Panc1 (cell line): ENCODE measurements at regions not wholly inside any gene's neighbourhood (a gene's known extent, or its start where the extent isn't known, plus 50 kb on each side); places are given as distances from the start of the nearest gene placed in this dataset.

Experiments
- ATAC-seq: fragments of 200-7000 bp; cut with Tn5 transposase; 2 replicates; pipeline ENCODE4 v1.9.1; 2020; ENCODE audit warnings: mild to moderate bottlenecking, moderate library complexity
- BruUV-seq: library from RNA; stranded (reverse); fragments of 400-500 nt; replicated peaks from 2 replicates; lab custom pipeline; 2021; lab: Mats Ljungman, UMichigan
- CTCF ChIA-PET: fragments of 300-600 bp; sonication (Branson Sonifier 250); formaldehyde crosslinking; loops from one replicate; lab custom pipeline; 2022; ENCODE audit warnings: antibody characterized with exemption; lab: Charles Lee
- POLR2A ChIA-PET: fragments of 300-600 bp; sonication (Branson Sonifier 250); formaldehyde crosslinking; loops from one replicate; lab custom pipeline; 2022; ENCODE audit warnings: antibody characterized with exemption; lab: Charles Lee
- DNase-seq: peaks from one replicate; pipeline ENCODE4 v3.0.0-alpha.2; 2010; ENCODE audit warnings: low read depth, low spot score
- H3K27ac ChIP-seq: 2 replicates; pipeline ENCODE4 v1.5.1; 2011; ENCODE audit warnings: mild to moderate bottlenecking, low read length, inconsistent platforms
- H3K27me3 ChIP-seq: fragments of 200-500 bp; sonication (Bioruptor generic); 2 replicates; pipeline ENCODE4 v1.6.0; 2014; ENCODE audit warnings: low read length, inconsistent platforms; ENCODE audit not compliant: control insufficient read depth, insufficient read depth
- H3K36me3 ChIP-seq: fragments of 200-500 bp; sonication (Bioruptor generic); 2 replicates; pipeline ENCODE4 v1.5.1; 2014; ENCODE audit warnings: inconsistent platforms, mild to moderate bottlenecking, low read length, moderate library complexity; ENCODE audit not compliant: control insufficient read depth, insufficient read depth
- H3K4me1 ChIP-seq: 2 replicates; pipeline ENCODE4 v1.5.1; 2011; ENCODE audit warnings: inconsistent platforms, mild to moderate bottlenecking, low read length, moderate library complexity; ENCODE audit not compliant: control insufficient read depth, insufficient read depth
- H3K4me3 ChIP-seq, 2 experiments: 2 replicates each; pipeline ENCODE4 v1.5.1; 2011 to 2012; ENCODE audit warnings: low read depth in 2 of 2, low read length in 2 of 2, mild to moderate bottlenecking in 2 of 2, inconsistent platforms in 1 of 2, moderate library complexity in 1 of 2
- H3K9me3 ChIP-seq: fragments of 200-500 bp; sonication (Bioruptor generic); 2 replicates; pipeline ENCODE4 v1.5.1; 2014; ENCODE audit warnings: low read depth, mild to moderate bottlenecking, inconsistent platforms, low read length, moderate library complexity; ENCODE audit not compliant: control insufficient read depth, insufficient read depth
- POLR2AphosphoS5 ChIP-seq: IDR thresholded peaks from 2 replicates; pipeline ENCODE4 v1.6.1; 2012; ENCODE audit warnings: mild to moderate bottlenecking, low read depth, low read length, moderate library complexity
- SIN3A ChIP-seq: IDR thresholded peaks from 2 replicates; pipeline ENCODE4 v1.6.1; 2012; ENCODE audit warnings: low read depth, mild to moderate bottlenecking, low read length, moderate library complexity, borderline replicate concordance; ENCODE audit not compliant: insufficient read depth
- TCF7L2 ChIP-seq: IDR thresholded peaks from 2 replicates; pipeline ENCODE4 v1.6.1; 2011; ENCODE audit warnings: mild to moderate bottlenecking, low read depth, low read length, inconsistent platforms
- in situ Hi-C: cut with HindIII; loops from 2 replicates; pipeline ENCODE4 v1.10.0; 2016; ENCODE audit warnings: low sequenced_read_pairs, low pct_unique_long_range_greater_than_20kb
- intact Hi-C: fragments of 100-400 bp; cut with micrococcal nuclease; formaldehyde crosslinking; loops from one replicate; pipeline ENCODE4 v1.10.0; 2022; ENCODE audit not compliant: unreplicated experiment
- TF ChIP-seq, protein P1 (sequence below), 2 experiments: IDR thresholded peaks; 2 replicates each; pipeline ENCODE4 v1.6.1; 2011 to 2012; ENCODE audit warnings: low read depth in 2 of 2, control low read depth in 1 of 2, low read length in 1 of 2, mild to moderate bottlenecking in 1 of 2, moderate library complexity in 1 of 2; ENCODE audit not compliant: insufficient read depth in 1 of 2
- TF ChIP-seq, protein P2 (sequence below): fragments of 450-650 bp; IDR thresholded peaks from 2 replicates; pipeline ENCODE4 v1.5.1; 2017; ENCODE audit warnings: mild to moderate bottlenecking

DNA sequence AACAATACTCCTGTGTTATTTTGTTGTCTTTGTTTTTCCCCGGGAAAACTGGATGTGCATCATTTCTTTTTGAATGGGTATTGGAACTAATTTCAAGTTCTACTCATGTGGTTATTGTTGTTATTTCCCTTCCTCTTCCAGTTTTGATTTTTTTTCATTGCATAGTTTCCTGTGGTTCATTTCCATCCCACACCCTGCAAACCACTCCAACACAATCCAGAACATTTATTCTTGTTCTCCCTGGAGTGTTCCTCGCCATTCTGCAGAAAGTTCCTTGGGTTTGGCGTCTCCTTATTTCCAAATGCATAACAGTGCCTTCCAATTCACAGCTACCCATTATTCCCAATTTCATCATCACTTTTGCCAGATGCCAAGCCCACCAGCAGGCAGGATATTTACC is 775.1 kb downstream of the TNS3 start:
- in situ Hi-C loops: no loop called here
- Histone ChIP-seq H3K36me3 (no peaks in the 10 kb centered on the region), H3K9me3 (0 out of 2 replicates have a peak, but pooled peaks cover 2% of the 10 kb centered on the region)

DNA sequence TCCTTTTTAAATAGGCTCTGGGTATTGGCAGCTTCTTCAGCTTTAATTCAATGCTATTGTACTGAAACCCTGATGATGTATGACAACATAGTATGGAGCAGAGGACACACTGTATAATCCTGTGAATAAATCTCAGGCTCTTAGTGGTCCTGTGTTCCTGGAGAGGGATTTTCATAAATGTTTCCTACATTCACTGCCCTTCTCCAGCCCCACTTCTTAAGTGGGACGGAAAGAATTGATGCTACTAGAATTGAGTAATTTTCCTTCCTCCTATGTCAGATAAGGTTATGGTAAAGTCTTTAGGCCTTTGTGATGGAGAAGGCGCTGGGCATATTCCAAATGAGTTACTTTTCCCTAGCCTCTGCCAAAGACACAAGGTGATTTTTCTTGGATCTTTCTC is 779.4 kb downstream of the TNS3 start:
- no peak for ATAC-seq
- ChIA-PET CTCF (no interaction called here), POLR2A (no interaction called here)
- no peaks in the 10 kb centered on the region for H3K36me3 ChIP-seq
- in situ Hi-C loops: no loop called here
- no peak for TF ChIP-seq POLR2AphosphoS5
- TF ChIP-seq, protein P1, sequence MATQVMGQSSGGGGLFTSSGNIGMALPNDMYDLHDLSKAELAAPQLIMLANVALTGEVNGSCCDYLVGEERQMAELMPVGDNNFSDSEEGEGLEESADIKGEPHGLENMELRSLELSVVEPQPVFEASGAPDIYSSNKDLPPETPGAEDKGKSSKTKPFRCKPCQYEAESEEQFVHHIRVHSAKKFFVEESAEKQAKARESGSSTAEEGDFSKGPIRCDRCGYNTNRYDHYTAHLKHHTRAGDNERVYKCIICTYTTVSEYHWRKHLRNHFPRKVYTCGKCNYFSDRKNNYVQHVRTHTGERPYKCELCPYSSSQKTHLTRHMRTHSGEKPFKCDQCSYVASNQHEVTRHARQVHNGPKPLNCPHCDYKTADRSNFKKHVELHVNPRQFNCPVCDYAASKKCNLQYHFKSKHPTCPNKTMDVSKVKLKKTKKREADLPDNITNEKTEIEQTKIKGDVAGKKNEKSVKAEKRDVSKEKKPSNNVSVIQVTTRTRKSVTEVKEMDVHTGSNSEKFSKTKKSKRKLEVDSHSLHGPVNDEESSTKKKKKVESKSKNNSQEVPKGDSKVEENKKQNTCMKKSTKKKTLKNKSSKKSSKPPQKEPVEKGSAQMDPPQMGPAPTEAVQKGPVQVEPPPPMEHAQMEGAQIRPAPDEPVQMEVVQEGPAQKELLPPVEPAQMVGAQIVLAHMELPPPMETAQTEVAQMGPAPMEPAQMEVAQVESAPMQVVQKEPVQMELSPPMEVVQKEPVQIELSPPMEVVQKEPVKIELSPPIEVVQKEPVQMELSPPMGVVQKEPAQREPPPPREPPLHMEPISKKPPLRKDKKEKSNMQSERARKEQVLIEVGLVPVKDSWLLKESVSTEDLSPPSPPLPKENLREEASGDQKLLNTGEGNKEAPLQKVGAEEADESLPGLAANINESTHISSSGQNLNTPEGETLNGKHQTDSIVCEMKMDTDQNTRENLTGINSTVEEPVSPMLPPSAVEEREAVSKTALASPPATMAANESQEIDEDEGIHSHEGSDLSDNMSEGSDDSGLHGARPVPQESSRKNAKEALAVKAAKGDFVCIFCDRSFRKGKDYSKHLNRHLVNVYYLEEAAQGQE (IDR thresholded peaks at IDR 0.05; ENCODE audit: insufficient read depth in 1 of 2, low read depth in 2 of 2, low read length in 1 of 2): no peak
- TF ChIP-seq, protein P2, sequence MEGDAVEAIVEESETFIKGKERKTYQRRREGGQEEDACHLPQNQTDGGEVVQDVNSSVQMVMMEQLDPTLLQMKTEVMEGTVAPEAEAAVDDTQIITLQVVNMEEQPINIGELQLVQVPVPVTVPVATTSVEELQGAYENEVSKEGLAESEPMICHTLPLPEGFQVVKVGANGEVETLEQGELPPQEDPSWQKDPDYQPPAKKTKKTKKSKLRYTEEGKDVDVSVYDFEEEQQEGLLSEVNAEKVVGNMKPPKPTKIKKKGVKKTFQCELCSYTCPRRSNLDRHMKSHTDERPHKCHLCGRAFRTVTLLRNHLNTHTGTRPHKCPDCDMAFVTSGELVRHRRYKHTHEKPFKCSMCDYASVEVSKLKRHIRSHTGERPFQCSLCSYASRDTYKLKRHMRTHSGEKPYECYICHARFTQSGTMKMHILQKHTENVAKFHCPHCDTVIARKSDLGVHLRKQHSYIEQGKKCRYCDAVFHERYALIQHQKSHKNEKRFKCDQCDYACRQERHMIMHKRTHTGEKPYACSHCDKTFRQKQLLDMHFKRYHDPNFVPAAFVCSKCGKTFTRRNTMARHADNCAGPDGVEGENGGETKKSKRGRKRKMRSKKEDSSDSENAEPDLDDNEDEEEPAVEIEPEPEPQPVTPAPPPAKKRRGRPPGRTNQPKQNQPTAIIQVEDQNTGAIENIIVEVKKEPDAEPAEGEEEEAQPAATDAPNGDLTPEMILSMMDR: no peak
- TF ChIP-seq TCF7L2: no peak
- TF ChIP-seq SIN3A: no peak
- H3K9me3 ChIP-seq: no peaks in the 10 kb centered on the region
- intact Hi-C loops: no loop called here
- BruUV-seq: no TSS peak
- H3K4me3 ChIP-seq: no peak overlapping the region
- H3K4me1 ChIP-seq: no peaks in the 10 kb centered on the region
- no peaks in the 10 kb centered on the region for H3K27me3 ChIP-seq
- no peak for DNase-seq
- no peak overlapping the region for H3K27ac ChIP-seq

More for the DNA sequence above, 775.1 kb downstream of the TNS3 start:
- no peak for ATAC-seq
- ChIA-PET POLR2A (no interaction called here), CTCF (no interaction called here)
- BruUV-seq: no TSS peak
- Histone ChIP-seq H3K27me3 (no peaks in the 10 kb centered on the region), H3K27ac (no peak overlapping the region), H3K4me3 (no peak overlapping the region), H3K4me1 (no peaks in the 10 kb centered on the region)
- TF ChIP-seq SIN3A: no peak
- TF ChIP-seq, protein P1 (IDR thresholded peaks at IDR 0.05; ENCODE audit: insufficient read depth in 1 of 2, low read depth in 2 of 2, low read length in 1 of 2): no peak
- no peak for TF ChIP-seq TCF7L2
- TF ChIP-seq, protein P2: no peak
- no peak for TF ChIP-seq POLR2AphosphoS5
- no peak for DNase-seq
- intact Hi-C loops: no loop called here
